DOHH2 (cell line): ENCODE measurements at regions not wholly inside any gene's neighbourhood (a gene's known extent, or its start where the extent isn't known, plus 50 kb on each side); places are given as distances from the start of the nearest gene placed in this dataset.
"Not testable (repeated sequence)": the region's sequence is repeated elsewhere in the genome, so short reads cannot be mapped to it uniquely, and the experiment has no call there.

Source experiments
- EZH2phosphoT487 ChIP-seq: fragments of 200-600 bp; sonication (generic); IDR thresholded peaks from 2 replicates; pipeline ENCODE4 v1.6.1; 2017; ENCODE audit warnings: borderline replicate concordance, mild to moderate bottlenecking, antibody characterized with exemption, low read length, moderate library complexity, mixed read lengths
- TF ChIP-seq, protein P1 (sequence below): fragments of 200-600 bp; sonication (generic); IDR thresholded peaks from one replicate; pipeline ENCODE4 v1.5.1; 2014; ENCODE audit warnings: antibody characterized with exemption, mild to moderate bottlenecking, low read depth, low read length; ENCODE audit not compliant: poor library complexity, severe bottlenecking

DNA sequence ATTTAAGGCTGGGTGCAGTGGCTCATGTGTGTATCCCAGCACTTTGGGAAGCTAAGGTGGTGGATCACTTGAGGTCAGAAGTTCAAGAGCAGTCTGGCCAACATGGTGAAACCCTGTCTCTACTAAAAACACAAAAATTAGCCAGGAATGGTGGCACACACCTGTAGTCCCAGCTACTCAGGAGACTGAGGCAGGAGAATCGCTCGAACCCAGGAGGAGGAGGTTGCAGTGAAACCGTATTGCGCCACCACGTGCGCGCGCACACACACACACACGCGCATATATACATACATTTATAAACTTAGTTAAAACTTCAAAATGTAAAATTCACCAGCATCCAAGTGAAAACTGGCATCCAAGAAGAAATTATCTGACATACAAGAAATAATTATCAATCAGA, 753.7 kb upstream of the SLITRK5 start:
- not testable (repeated sequence) for TF ChIP-seq EZH2phosphoT487
- TF ChIP-seq, protein P1, sequence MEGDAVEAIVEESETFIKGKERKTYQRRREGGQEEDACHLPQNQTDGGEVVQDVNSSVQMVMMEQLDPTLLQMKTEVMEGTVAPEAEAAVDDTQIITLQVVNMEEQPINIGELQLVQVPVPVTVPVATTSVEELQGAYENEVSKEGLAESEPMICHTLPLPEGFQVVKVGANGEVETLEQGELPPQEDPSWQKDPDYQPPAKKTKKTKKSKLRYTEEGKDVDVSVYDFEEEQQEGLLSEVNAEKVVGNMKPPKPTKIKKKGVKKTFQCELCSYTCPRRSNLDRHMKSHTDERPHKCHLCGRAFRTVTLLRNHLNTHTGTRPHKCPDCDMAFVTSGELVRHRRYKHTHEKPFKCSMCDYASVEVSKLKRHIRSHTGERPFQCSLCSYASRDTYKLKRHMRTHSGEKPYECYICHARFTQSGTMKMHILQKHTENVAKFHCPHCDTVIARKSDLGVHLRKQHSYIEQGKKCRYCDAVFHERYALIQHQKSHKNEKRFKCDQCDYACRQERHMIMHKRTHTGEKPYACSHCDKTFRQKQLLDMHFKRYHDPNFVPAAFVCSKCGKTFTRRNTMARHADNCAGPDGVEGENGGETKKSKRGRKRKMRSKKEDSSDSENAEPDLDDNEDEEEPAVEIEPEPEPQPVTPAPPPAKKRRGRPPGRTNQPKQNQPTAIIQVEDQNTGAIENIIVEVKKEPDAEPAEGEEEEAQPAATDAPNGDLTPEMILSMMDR = not testable (repeated sequence)
